ENCODE measurements at regions not wholly inside any gene's neighbourhood (a gene's known extent, or its start where the extent isn't known, plus 50 kb on each side); places are given as distances from the start of the nearest gene placed in this dataset.

DNA sequence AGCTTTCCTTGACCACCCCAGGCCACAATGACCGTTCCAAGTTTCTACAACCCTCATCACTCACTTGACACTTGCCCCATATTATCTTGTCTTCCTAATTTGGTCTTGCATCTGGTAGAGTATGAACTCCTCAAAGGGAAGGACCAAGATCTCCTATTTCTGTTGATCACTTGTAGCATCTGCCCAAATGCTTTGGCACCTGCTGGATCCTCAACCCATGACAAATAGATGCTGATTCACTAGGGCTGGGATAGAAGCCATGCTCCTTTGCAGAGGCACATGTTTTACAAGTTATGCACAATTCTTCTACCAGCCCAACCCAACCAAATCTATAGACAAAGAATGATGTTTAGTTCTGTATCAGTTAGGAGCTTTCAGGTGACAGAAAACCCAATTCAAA lies 110.7 kb downstream of the UNC5CL start:
- TF ChIP-seq CTCF (IDR thresholded peaks at IDR 0.05 in 2 of 3, conservative IDR thresholded peaks at IDR 0.05 in 1 of 3; ENCODE audit: borderline replicate concordance in 1 of 3, insufficient read depth in 1 of 3, low read depth in 2 of 3, low read length in 2 of 3) (no peak), POLR2A (IDR thresholded peaks at IDR 0.05; ENCODE audit: borderline replicate concordance, extremely low read depth, insufficient read depth, insufficient read length) (no peak), JUND (IDR thresholded peaks at IDR 0.05) (no peak), SIN3A (IDR thresholded peaks at IDR 0.05; ENCODE audit: low read depth) (no peak), EGR1 (IDR thresholded peaks at IDR 0.05; ENCODE audit: low read depth) (no peak), POLR2AphosphoS5 (IDR thresholded peaks at IDR 0.05; ENCODE audit: low read depth, low read length) (no peak), EZH2phosphoT487 (IDR thresholded peaks at IDR 0.05; ENCODE audit: borderline replicate concordance) (no peak), EZH2 (IDR thresholded peaks at IDR 0.05) (no peak), ZNF274 (IDR thresholded peaks at IDR 0.05; ENCODE audit: low read depth, low read length) (no peak), CEBPB (IDR thresholded peaks at IDR 0.05; ENCODE audit: low read depth) (no peak), MAX (IDR thresholded peaks at IDR 0.05) (no peak)
- TF ChIP-seq, protein P1, sequence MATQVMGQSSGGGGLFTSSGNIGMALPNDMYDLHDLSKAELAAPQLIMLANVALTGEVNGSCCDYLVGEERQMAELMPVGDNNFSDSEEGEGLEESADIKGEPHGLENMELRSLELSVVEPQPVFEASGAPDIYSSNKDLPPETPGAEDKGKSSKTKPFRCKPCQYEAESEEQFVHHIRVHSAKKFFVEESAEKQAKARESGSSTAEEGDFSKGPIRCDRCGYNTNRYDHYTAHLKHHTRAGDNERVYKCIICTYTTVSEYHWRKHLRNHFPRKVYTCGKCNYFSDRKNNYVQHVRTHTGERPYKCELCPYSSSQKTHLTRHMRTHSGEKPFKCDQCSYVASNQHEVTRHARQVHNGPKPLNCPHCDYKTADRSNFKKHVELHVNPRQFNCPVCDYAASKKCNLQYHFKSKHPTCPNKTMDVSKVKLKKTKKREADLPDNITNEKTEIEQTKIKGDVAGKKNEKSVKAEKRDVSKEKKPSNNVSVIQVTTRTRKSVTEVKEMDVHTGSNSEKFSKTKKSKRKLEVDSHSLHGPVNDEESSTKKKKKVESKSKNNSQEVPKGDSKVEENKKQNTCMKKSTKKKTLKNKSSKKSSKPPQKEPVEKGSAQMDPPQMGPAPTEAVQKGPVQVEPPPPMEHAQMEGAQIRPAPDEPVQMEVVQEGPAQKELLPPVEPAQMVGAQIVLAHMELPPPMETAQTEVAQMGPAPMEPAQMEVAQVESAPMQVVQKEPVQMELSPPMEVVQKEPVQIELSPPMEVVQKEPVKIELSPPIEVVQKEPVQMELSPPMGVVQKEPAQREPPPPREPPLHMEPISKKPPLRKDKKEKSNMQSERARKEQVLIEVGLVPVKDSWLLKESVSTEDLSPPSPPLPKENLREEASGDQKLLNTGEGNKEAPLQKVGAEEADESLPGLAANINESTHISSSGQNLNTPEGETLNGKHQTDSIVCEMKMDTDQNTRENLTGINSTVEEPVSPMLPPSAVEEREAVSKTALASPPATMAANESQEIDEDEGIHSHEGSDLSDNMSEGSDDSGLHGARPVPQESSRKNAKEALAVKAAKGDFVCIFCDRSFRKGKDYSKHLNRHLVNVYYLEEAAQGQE (IDR thresholded peaks at IDR 0.05; ENCODE audit: low read depth): no peak

Measured in HCT116 (cell line).